Right lobe of liver (tissue), 4 donors: ENCODE measurements at regions not wholly inside any gene's neighbourhood (a gene's known extent, or its start where the extent isn't known, plus 50 kb on each side); places are given as distances from the start of the nearest gene placed in this dataset.

Experiments
- CTCF ChIP-seq, 4 donors: fragments of 200-600 bp in 3 of 4; fragments of 450-650 bp in 1 of 4; IDR thresholded peaks; one replicate each; pipeline versions ENCODE4 v1.5.1 to v1.8.0; 2016 to 2022; ENCODE audit warnings: antibody characterized with exemption in 4 of 4, mild to moderate bottlenecking in 2 of 4
- POLR2A ChIP-seq: fragments of 450-650 bp; IDR thresholded peaks from one replicate; pipeline ENCODE4 v1.6.1; 2017; ENCODE audit warnings: antibody characterized with exemption, mild to moderate bottlenecking
- donor health status: DM: no; HTN: no; CAD: no.
- donor health status: DM: no; HTN: no; CAD: no.
- donor health status: DM: no; HTN: yes; CAD: no.

- TF ChIP-seq CTCF (IDR thresholded peaks at IDR 0.05) (no peak), POLR2A (no peak)
Observed at GRCh38 chr15:96038131-96038530, 292.4 kb upstream of the NR2F2 start.
